Memory B cell (primary cell): ENCODE measurements at regions not wholly inside any gene's neighbourhood (a gene's known extent, or its start where the extent isn't known, plus 50 kb on each side); places are given as distances from the start of the nearest gene placed in this dataset.

Source experiments
- ATAC-seq: fragments of 150-1000 bp; cut with Tn5 transposase; 2 replicates; pipeline ENCODE4 v1.10.0; 2021; ENCODE audit warnings: low read depth, mild to moderate bottlenecking, moderate library complexity
- DNase-seq, 2 donors: peaks; one replicate each; pipeline ENCODE4 v3.0.0; 2022; ENCODE audit warnings: low spot score in 2 of 2
- H3K27ac Mint-ChIP-seq: one replicate; pipeline ENCODE4 v1.8.0; 2022; ENCODE audit warnings: mild to moderate bottlenecking, moderate library complexity, mixed read lengths
- H3K27me3 Mint-ChIP-seq: one replicate; pipeline ENCODE4 v1.8.0; 2022; ENCODE audit warnings: mixed read lengths
- H3K36me3 Mint-ChIP-seq: one replicate; pipeline ENCODE4 v1.8.0; 2022; ENCODE audit warnings: mild to moderate bottlenecking, mixed read lengths
- H3K4me1 Mint-ChIP-seq: one replicate; pipeline ENCODE4 v1.8.0; 2022; ENCODE audit warnings: mixed read lengths
- H3K4me3 Mint-ChIP-seq: one replicate; pipeline ENCODE4 v1.8.0; 2022; ENCODE audit warnings: mild to moderate bottlenecking, moderate library complexity, mixed read lengths
- H3K9me3 Mint-ChIP-seq: one replicate; pipeline ENCODE4 v1.8.0; 2022; ENCODE audit warnings: mixed read lengths

DNA sequence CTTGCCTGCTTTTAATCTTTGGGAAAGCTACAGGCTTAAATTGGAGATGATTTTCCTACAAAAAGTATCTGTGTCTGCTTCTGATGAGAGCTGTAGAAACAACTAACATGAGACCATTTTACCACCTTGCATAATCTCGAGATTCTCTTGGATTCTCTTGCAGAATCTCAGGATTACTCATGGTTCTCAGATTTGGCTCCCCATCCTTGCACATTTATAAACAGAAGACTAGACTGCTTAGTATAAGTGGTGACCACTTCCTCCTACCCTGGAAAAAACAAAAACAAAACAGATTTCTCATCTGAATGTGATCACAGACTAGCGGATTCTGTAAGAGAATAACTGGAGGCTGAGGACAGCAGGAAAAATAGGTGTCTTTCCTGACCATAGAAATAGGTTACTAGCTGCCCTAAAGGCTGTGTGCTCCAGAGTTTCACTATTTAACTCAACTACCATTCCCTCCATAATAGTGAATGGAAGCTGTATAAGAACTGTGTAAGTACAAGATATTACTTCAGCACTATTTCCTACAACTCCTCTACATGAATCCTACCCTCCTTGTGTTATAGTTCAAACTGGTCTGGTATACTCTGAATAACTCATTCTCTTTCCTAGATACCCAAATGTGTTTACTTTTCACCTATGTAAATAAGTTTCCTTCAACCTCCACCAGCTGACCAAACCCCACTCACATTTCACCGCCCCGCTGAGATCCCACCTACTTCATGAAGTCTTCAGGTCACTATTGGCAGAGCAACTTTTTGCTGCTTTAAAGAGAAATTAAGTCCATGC lies 122.2 kb upstream of the C2CD4B start:
- ATAC-seq: no peak
- H3K4me1 Mint-ChIP-seq: no peaks in the 10 kb centered on the region
- peaks cover 1% of the 10 kb centered on the region for H3K9me3 Mint-ChIP-seq
- no peak for DNase-seq
- no peak overlapping the region for H3K4me3 Mint-ChIP-seq
- H3K27me3 Mint-ChIP-seq: peaks cover 12% of the 10 kb centered on the region
- H3K36me3 Mint-ChIP-seq: no peaks in the 10 kb centered on the region
- H3K27ac Mint-ChIP-seq: no peak overlapping the region

DNA sequence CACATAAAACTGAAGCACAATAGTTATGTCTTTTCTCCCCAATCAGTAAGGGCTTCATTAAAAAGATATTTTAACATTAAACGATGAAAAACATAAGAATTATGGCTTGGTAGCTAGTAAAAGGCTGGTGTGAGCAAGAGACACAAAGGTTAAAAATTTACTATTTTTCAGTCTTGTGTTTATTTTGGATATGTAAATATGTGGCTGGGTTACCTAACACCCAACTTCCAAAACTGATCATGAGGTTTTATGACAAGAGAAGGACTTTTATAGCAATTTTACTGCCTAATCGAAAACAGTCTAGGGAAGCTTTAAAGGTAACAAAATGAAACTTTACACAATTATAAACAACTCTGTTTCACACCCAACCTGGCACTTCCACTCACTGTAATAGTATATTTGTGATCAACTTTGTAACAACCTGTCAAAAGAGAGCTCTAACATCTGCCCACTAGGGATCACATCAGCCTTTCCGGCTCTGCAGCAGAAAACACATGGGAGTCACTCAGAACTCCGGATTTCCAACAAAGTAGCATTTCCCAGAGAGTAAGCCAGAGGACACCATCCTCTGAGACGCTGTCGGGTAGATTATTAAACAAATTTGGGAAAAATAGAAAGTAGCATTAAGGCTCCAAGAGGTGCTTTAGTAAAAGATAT lies 123.4 kb upstream of the C2CD4B start:
- Mint-ChIP-seq H3K27me3 (peaks cover 14% of the 10 kb centered on the region), H3K4me3 (no peak overlapping the region), H3K9me3 (peaks cover 1% of the 10 kb centered on the region), H3K4me1 (no peaks in the 10 kb centered on the region), H3K27ac (no peak overlapping the region), H3K36me3 (no peaks in the 10 kb centered on the region)
- DNase-seq: no peak
- ATAC-seq: no peak

DNA sequence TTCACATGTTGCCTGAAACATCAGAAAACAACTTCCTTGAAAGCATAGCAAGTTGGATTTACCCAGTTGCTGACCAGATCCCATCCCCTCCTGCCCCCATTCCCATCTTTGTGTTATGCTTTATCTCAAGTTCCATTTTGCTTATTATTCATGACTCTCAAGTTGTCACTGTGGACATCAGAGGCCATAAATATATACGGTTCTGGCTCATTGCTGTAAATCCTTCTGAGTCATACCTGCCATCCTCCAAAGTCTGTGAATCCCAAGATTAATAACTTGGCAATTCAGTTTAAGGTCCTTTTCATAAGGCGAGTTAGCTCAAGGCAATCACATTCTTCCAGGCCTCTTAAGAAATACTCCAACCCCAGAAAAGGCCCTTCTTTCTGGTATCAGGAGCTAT lies 126.2 kb upstream of the C2CD4B start:
- Mint-ChIP-seq H3K27me3 (peaks cover 12% of the 10 kb centered on the region), H3K4me1 (no peaks in the 10 kb centered on the region), H3K27ac (no peak overlapping the region), H3K4me3 (no peak overlapping the region), H3K9me3 (peaks cover 4% of the 10 kb centered on the region), H3K36me3 (no peaks in the 10 kb centered on the region)
- DNase-seq (no peak), ATAC-seq (no peak)

DNA sequence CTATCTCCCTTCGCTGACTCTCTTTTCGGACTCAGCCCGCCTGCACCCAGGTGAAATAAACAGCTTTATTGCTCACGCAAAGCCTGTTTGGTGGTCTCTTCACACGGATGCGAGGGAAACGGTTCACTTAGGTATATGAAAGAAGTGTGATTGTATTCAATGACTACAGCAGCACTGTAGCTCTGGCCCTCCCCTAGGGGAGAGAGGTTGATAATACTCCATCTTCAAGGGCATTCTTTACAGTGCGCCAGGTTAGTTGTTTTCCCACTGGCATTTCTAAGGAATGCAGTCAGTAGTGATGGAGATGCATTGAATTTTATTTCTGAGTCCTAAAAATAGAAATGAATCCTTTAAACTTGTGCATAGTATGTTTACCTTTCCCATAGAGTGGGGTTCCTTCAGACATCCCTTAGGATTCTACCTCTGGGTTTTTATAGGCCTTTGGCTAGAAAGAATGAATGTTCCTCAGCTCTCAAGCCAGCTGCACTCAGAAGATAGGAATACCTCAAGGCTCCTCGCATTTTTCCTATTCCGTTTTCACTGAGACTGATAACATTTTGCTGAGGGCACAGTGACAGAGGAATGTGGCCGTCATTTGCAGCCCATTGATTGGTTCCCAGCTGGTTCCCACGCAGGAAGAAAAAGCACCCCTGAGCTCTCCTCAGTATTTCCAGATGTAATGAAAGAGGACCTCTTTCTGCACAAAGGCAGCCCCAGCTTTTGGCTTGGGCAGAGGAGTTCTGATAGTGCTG lies 131.8 kb upstream of the C2CD4B start:
- Mint-ChIP-seq H3K36me3 (no peaks in the 10 kb centered on the region), H3K4me3 (no peak overlapping the region), H3K27ac (no peak overlapping the region), H3K9me3 (peaks cover 4% of the 10 kb centered on the region), H3K27me3 (peaks cover 7% of the 10 kb centered on the region), H3K4me1 (no peaks in the 10 kb centered on the region)
- no peak for ATAC-seq
- no peak for DNase-seq

DNA sequence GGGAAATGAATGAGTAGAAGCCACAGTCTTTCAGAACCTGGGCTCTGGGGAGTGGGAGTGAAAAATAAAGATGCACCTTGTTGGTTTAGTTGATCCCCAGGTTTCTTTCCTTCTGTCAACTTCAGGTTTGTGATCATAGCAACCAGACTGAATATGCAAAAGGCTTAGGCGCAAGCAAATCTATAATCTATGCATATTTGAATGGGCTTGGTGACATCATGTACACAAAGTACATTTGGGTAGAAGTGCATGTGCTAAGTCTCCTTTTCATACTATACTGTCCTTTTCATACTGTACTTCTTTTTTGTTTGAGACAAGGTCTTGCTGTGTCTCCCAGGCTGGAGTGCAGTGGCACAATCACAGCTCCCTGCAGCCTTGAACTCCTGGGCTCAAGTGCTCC lies 132.4 kb upstream of the C2CD4B start:
- Mint-ChIP-seq H3K27me3 (peaks cover 4% of the 10 kb centered on the region), H3K9me3 (peaks cover 3% of the 10 kb centered on the region), H3K36me3 (no peaks in the 10 kb centered on the region), H3K4me1 (no peaks in the 10 kb centered on the region), H3K4me3 (no peak overlapping the region), H3K27ac (no peak overlapping the region)
- DNase-seq (no peak), ATAC-seq (no peak)

DNA sequence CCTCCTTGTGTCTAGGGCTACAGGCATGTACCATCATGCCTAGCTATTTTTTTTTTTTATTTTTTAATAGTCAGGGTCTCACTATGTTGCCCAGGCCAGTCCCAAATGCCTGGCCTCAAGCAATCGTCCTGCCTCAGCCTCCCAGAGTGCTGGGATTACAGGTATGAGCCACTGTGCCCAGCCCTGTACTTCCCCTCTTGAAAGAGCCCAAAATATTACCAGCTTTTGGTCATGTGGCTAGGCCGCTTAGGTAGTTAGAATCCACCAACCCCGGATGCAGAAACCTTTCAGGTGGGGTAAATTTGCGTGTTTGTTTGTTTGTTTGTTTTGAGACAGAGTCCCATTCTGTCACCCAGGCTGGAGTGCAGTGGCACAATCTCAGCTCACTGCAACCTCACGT lies 132.8 kb upstream of the C2CD4B start:
- Mint-ChIP-seq H3K27ac (no peak overlapping the region), H3K27me3 (peaks cover 3% of the 10 kb centered on the region), H3K36me3 (no peaks in the 10 kb centered on the region), H3K4me3 (no peak overlapping the region), H3K4me1 (no peaks in the 10 kb centered on the region), H3K9me3 (peaks cover 3% of the 10 kb centered on the region)
- DNase-seq (no peak), ATAC-seq (no peak)

DNA sequence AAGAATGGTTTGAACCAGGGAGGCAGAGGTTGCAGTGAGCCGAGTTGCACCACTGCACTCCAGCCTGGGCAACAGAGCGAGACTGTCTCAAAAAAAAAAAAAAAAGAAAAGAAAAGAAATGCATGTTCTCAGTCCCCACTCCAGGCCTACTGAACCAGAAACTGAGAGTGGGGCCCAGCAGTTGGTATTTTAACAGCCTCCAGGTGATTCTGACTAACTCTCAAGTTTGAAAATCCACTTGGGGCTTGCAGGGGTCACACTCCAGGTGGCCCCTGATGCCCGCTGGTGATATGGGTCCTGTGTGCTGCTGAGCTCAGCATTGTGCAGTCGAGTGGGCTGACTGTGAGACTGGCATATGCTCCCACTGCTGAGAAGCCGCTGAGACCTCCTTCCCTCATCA lies 133.7 kb upstream of the C2CD4B start:
- no peaks in the 10 kb centered on the region for H3K4me1 Mint-ChIP-seq
- ATAC-seq (no peak), DNase-seq (no peak)
- no peak overlapping the region for H3K27ac Mint-ChIP-seq
- H3K4me3 Mint-ChIP-seq: no peak overlapping the region
- peaks cover 3% of the 10 kb centered on the region for H3K27me3 Mint-ChIP-seq
- peaks cover 3% of the 10 kb centered on the region for H3K9me3 Mint-ChIP-seq
- H3K36me3 Mint-ChIP-seq: no peaks in the 10 kb centered on the region

DNA sequence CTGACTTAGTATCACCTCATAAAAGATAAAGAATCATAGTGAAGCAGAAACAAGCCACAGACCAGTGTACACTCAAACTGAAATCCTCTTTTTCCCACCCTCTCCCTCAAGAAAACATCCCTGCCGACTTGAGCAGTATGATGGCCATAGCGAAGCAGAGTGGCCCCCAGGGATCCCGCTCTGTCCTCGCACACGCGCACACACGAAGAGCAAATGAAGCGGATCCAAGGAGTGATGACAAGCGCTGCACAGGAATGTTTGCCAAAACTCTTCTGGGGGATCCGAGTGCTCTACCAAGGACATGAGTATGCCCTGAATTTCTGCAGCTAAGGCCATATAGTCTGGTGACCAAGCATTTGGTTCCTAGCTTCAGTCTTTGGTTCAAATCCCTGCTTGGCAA lies 134.5 kb upstream of the C2CD4B start:
- peaks cover 1% of the 10 kb centered on the region for H3K9me3 Mint-ChIP-seq
- H3K4me3 Mint-ChIP-seq: no peak overlapping the region
- H3K4me1 Mint-ChIP-seq: no peaks in the 10 kb centered on the region
- no peak overlapping the region for H3K27ac Mint-ChIP-seq
- DNase-seq (no peak), ATAC-seq (no peak)
- peaks cover 3% of the 10 kb centered on the region for H3K27me3 Mint-ChIP-seq
- H3K36me3 Mint-ChIP-seq: no peaks in the 10 kb centered on the region

DNA sequence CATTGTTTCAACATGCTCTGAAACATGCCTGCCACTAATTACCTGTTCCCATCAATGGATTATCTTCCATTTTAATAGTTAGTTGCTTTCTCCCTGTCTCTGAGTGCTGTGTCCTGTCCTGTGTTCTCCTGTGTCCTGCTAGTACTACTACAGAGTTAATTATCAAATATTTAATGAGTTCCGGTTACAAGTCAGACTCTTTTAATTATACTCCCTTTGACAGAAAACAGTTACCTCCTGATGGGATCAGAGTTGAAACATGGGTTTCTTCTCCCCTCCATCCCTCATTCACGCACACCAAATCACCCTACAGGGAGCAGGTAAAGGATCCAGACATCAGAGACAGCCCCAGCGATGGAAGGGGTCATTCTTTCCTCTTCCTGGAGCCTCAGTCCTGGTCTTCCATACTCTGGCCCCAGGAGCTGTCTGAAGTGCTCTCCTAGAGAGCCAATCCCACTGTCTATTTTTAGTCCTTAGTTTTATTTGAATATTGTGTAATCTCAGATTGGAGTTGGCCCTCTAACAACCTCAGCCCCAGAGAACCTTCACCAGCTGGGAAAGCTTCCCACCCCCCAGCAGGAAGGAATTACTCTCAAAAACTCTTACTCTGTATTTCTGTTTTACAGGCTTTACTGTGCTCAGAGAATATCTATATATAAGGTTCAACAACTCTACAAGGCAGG lies 137.0 kb upstream of the C2CD4B start:
- Mint-ChIP-seq H3K4me3 (no peak overlapping the region), H3K36me3 (no peaks in the 10 kb centered on the region), H3K9me3 (no peaks in the 10 kb centered on the region), H3K27me3 (peaks cover 7% of the 10 kb centered on the region), H3K4me1 (peaks cover 4% of the 10 kb centered on the region), H3K27ac (no peak overlapping the region)
- ATAC-seq (no peak), DNase-seq (no peak)

DNA sequence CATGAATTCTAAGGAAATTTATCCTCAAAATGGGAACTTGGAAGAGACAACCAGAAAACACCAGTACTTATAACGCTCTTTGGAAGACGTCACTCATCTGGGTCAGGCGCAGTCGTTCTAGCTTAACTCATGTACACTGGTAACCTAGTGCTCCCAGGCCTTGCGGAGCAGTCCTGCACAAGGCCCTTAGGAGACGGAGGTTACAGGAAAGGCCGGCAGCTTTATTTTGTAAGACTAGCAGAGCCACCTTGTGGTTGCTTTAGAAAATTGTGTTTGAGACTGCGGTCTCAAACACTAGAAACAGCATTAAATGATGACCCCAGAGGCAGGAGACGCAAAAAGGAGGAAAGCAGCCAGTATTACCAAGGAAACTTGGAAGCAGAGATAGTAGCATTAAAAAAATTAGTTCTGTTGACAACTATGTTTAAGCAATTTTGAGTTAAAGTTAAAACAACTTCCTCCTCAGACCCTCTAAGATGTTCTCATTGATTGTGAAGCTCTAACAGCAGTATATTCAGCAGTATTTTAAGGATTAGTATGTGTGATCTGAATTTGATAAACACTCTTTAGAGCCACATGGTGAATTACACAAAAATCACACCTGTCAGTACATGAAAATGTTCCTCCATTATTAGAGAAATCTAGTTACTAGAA lies 141.9 kb upstream of the C2CD4B start:
- Mint-ChIP-seq H3K4me3 (no peak overlapping the region), H3K27me3 (peaks cover 6% of the 10 kb centered on the region), H3K4me1 (peaks cover 4% of the 10 kb centered on the region), H3K27ac (no peak overlapping the region), H3K9me3 (peaks cover under 1% of the 10 kb centered on the region), H3K36me3 (no peaks in the 10 kb centered on the region)
- ATAC-seq (no peak), DNase-seq (no peak)

DNA sequence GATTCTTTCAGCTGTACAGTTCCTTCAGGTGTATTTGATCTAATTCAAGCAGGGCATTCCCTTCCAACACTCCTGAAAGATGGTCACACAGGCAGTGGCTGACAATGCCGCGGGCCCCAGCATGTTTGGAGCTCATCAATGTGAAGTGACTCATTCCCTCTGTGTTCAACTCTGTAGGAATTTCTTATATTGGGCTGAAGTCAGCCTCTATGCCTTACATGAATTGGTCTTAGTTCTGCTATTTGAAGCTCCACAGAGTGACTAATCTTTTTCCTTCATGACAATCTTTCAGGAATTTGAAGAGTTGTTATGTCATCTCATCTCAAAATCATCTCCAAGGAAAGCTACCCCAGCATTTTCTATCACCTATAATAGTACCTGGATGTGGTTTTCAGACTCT lies 142.5 kb upstream of the C2CD4B start:
- ATAC-seq: no peak
- no peaks in the 10 kb centered on the region for H3K36me3 Mint-ChIP-seq
- H3K4me3 Mint-ChIP-seq: no peak overlapping the region
- H3K27ac Mint-ChIP-seq: no peak overlapping the region
- H3K4me1 Mint-ChIP-seq: peaks cover 4% of the 10 kb centered on the region
- H3K27me3 Mint-ChIP-seq: peaks cover 10% of the 10 kb centered on the region
- H3K9me3 Mint-ChIP-seq: peaks cover 3% of the 10 kb centered on the region
- no peak for DNase-seq

DNA sequence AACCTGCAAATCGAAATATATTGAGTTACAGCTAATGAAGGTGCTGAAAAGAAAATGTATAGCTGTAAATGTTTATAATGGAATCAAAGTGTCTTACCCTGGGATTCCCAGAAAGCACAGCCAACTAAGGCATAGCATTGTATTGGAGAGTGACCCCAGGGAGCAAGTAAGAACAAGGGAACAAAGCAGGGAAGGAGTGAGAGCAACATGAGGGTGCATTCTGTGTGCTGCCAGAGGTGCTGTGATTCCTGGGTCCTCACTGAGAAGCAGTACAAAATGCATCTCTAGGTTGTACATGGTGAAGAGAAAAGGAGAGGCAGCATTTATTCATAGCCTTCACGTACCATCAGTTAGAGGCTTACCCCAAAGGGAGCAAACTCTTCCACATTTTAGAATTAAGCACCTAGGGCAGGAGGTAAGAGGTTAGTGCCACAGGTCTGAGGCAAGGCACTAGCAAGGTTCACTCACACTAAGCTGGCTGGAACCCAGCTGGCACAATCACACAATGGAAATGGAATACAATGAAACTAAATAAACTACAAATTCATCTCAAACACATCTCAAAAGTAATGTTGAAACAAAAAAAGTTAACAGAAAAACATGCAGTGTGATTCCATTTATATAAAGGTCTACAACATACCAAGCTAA lies 151.5 kb upstream of the C2CD4B start:
- H3K4me3 Mint-ChIP-seq: no peak overlapping the region
- no peaks in the 10 kb centered on the region for H3K36me3 Mint-ChIP-seq
- no peak overlapping the region for H3K27ac Mint-ChIP-seq
- peaks cover 7% of the 10 kb centered on the region for H3K27me3 Mint-ChIP-seq
- ATAC-seq: no peak
- DNase-seq: no peak
- H3K9me3 Mint-ChIP-seq: peaks cover 3% of the 10 kb centered on the region
- H3K4me1 Mint-ChIP-seq: no peaks in the 10 kb centered on the region

DNA sequence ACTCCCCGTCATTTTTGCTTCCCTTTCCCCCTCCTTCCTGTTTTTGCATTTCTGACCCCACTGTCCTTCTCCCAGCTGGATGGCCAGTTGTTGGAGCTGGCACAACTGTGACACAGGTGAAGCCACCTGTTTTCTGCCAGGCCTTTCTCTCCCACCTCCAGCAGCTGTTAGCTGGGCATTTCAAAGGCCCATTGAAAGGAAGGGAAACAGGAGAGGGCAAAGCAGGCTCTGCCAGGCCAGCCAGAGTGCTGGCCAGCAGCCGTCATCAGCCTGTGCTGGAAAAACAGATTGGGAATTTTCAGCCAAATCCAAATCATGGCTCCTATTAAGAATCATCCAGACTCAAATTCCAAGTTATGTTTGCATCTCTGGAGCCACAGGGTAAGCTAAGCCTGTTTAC lies 155.2 kb upstream of the C2CD4B start:
- ATAC-seq: no peak
- H3K27me3 Mint-ChIP-seq: no peaks in the 10 kb centered on the region

More for the DNA sequence above, 155.2 kb upstream of the C2CD4B start:
- Mint-ChIP-seq H3K27ac (no peak overlapping the region), H3K4me1 (no peaks in the 10 kb centered on the region), H3K9me3 (no peaks in the 10 kb centered on the region), H3K4me3 (no peak overlapping the region), H3K36me3 (no peaks in the 10 kb centered on the region)
- no peak for DNase-seq
